Ishikawa (cell line): ENCODE measurements at regions not wholly inside any gene's neighbourhood (a gene's known extent, or its start where the extent isn't known, plus 50 kb on each side); places are given as distances from the start of the nearest gene placed in this dataset.
A peak's percentile ranks its signal among the peaks of the same experiment; 100 is the strongest.

Source experiments
- CEBPB ChIP-seq: IDR thresholded peaks from 2 replicates; pipeline ENCODE4 v1.6.1; 2012
- CREB1 ChIP-seq: IDR thresholded peaks from 2 replicates; pipeline ENCODE4 v1.6.1; 2012; ENCODE audit warnings: low read depth
- EGR1 ChIP-seq: IDR thresholded peaks from 2 replicates; pipeline ENCODE4 v1.6.1; 2012
- EP300 ChIP-seq: IDR thresholded peaks from 2 replicates; pipeline ENCODE4 v1.6.1; 2012; ENCODE audit warnings: borderline replicate concordance
- FOXM1 ChIP-seq: IDR thresholded peaks from 2 replicates; pipeline ENCODE4 v1.6.1; 2012; ENCODE audit warnings: low read depth, borderline replicate concordance
- NFIC ChIP-seq: IDR thresholded peaks from 2 replicates; pipeline ENCODE4 v1.6.1; 2012
- RAD21 ChIP-seq: IDR thresholded peaks from 2 replicates; pipeline ENCODE4 v1.6.1; 2012; ENCODE audit warnings: low read depth
- TAF1 ChIP-seq: IDR thresholded peaks from 2 replicates; pipeline ENCODE4 v1.6.1; 2012; ENCODE audit warnings: low read depth, mild to moderate bottlenecking
- TCF12 ChIP-seq: IDR thresholded peaks from 2 replicates; pipeline ENCODE4 v1.6.1; 2012; ENCODE audit warnings: low read depth
- TEAD4 ChIP-seq: IDR thresholded peaks from 2 replicates; pipeline ENCODE4 v1.6.1; 2012
- YY1 ChIP-seq: IDR thresholded peaks from 2 replicates; pipeline ENCODE4 v1.6.1; 2012; ENCODE audit warnings: low read depth
- ZBTB7A ChIP-seq: IDR thresholded peaks from 2 replicates; pipeline ENCODE4 v1.6.1; 2012; ENCODE audit warnings: low read depth
- TF ChIP-seq, protein P1 (sequence below): IDR thresholded peaks from 2 replicates; pipeline ENCODE4 v1.6.1; 2012
- TF ChIP-seq, protein P2 (sequence below): IDR thresholded peaks from 2 replicates; pipeline ENCODE4 v1.6.1; 2012
- TF ChIP-seq, protein P3 (sequence below): IDR thresholded peaks from 2 replicates; pipeline ENCODE4 v1.6.1; 2012; ENCODE audit warnings: low read depth, mild to moderate bottlenecking

DNA sequence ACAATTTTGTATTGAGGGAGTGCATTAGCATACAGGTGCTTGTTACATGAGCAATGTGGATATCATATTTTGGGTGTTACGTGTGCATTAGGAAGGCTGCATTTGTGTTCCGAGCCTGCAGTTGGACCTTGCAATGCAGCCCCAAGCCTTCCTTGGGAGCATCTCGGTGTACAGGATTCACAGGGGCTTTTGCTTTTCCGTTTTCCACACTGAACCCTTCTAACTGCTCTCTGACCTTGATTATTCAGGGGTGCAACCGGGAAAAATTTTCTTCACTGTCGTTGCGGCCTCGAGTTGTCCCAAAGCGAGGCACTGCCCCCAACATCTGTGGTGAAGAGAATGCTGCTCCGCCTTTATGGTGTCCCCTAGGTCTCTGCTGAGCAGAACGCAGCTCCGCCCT is 80.1 kb upstream of the PLEKHG4B start:
- TF ChIP-seq CEBPB = no peak
- no peak for TF ChIP-seq NFIC
- no peak for TF ChIP-seq CREB1
- TF ChIP-seq, protein P1, sequence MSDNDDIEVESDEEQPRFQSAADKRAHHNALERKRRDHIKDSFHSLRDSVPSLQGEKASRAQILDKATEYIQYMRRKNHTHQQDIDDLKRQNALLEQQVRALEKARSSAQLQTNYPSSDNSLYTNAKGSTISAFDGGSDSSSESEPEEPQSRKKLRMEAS = no peak
- TF ChIP-seq, protein P2, sequence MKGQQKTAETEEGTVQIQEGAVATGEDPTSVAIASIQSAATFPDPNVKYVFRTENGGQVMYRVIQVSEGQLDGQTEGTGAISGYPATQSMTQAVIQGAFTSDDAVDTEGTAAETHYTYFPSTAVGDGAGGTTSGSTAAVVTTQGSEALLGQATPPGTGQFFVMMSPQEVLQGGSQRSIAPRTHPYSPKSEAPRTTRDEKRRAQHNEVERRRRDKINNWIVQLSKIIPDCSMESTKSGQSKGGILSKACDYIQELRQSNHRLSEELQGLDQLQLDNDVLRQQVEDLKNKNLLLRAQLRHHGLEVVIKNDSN = no peak
- TF ChIP-seq, protein P3, sequence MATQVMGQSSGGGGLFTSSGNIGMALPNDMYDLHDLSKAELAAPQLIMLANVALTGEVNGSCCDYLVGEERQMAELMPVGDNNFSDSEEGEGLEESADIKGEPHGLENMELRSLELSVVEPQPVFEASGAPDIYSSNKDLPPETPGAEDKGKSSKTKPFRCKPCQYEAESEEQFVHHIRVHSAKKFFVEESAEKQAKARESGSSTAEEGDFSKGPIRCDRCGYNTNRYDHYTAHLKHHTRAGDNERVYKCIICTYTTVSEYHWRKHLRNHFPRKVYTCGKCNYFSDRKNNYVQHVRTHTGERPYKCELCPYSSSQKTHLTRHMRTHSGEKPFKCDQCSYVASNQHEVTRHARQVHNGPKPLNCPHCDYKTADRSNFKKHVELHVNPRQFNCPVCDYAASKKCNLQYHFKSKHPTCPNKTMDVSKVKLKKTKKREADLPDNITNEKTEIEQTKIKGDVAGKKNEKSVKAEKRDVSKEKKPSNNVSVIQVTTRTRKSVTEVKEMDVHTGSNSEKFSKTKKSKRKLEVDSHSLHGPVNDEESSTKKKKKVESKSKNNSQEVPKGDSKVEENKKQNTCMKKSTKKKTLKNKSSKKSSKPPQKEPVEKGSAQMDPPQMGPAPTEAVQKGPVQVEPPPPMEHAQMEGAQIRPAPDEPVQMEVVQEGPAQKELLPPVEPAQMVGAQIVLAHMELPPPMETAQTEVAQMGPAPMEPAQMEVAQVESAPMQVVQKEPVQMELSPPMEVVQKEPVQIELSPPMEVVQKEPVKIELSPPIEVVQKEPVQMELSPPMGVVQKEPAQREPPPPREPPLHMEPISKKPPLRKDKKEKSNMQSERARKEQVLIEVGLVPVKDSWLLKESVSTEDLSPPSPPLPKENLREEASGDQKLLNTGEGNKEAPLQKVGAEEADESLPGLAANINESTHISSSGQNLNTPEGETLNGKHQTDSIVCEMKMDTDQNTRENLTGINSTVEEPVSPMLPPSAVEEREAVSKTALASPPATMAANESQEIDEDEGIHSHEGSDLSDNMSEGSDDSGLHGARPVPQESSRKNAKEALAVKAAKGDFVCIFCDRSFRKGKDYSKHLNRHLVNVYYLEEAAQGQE = no peak
- no peak for TF ChIP-seq YY1
- no peak for TF ChIP-seq FOXM1
- no peak for TF ChIP-seq ZBTB7A
- no peak for TF ChIP-seq EGR1
- TF ChIP-seq RAD21 = no peak
- no peak for TF ChIP-seq TEAD4

- TF ChIP-seq CREB1 (no peak), CEBPB (0 out of 2 replicates have a peak, but pooled peaks have one; percentile 9)
Observed at GRCh38 chr5:13234-13633, 78.7 kb upstream of the PLEKHG4B start.

- TF ChIP-seq EP300 (peak; percentile 23; the same call in 1 of the 2 replicates), TEAD4 (peak; percentile 54; the same call in 1 of the 2 replicates)
- TF ChIP-seq, protein P1 = 0 out of 2 replicates have a peak, but pooled peaks have one; percentile 19
Observed at GRCh38 chr5:14676-15075, 77.3 kb upstream of the PLEKHG4B start.

DNA sequence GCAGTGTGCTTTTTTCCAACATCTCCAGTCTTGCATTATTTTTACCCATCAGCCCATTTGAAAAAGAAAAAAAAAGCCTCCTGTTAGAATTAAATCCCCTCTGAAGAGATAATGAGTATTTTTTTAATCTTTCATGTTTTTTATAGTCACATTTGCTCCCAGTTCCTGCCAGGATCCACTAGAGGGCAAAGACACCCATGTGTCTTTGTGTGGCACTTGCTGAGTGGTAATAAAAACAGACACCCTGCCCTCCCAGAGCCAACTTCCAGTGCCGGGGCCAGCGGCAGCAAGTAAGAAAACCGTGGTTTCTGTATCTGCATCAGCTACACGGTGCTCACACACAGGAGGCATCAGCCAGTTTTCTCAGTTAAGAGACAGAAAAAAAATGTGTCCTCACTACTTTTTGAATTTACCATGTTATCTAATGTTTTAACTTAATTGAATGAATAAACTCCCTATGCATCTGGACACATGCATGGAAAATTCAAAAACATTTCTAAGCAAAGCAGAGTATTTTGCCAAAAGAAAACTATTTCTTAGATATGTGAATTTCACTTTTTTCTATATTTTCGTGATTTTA is 70.2 kb upstream of the PLEKHG4B start:
- TF ChIP-seq RAD21 = peak; percentile 63
- TF ChIP-seq YY1 = no peak

GRCh38 chr5:30131-30530 is 61.8 kb upstream of the PLEKHG4B start:
- TF ChIP-seq FOXM1 = no peak
- no peak for TF ChIP-seq TAF1
- TF ChIP-seq, protein P2 = no peak
- TF ChIP-seq CEBPB = no peak
- TF ChIP-seq, protein P3 = no peak
- TF ChIP-seq NFIC = no peak
- no peak for TF ChIP-seq YY1
- no peak for TF ChIP-seq EGR1
- no peak for TF ChIP-seq RAD21
- no peak for TF ChIP-seq ZBTB7A
- TF ChIP-seq TEAD4 = no peak
- TF ChIP-seq, protein P1 = no peak
- TF ChIP-seq CREB1 = no peak
- no peak for TF ChIP-seq TCF12
- TF ChIP-seq EP300 = no peak

GRCh38 chr5:32165-32564 is 59.8 kb upstream of the PLEKHG4B start:
- TF ChIP-seq TCF12 = no peak
- TF ChIP-seq, protein P2 = no peak
- TF ChIP-seq EGR1 = no peak
- TF ChIP-seq, protein P1 = no peak
- TF ChIP-seq CEBPB = no peak
- TF ChIP-seq NFIC = no peak
- TF ChIP-seq TAF1 = no peak
- TF ChIP-seq, protein P3 = no peak
- TF ChIP-seq RAD21 = no peak
- no peak for TF ChIP-seq CREB1
- TF ChIP-seq EP300 = no peak
- no peak for TF ChIP-seq TEAD4
- TF ChIP-seq FOXM1 = no peak
- no peak for TF ChIP-seq ZBTB7A
- TF ChIP-seq YY1 = no peak
